DMS53 treated with DMSO at 0.1 percent for 48 hours (cell line): ENCODE measurements at regions not wholly inside any gene's neighbourhood (a gene's known extent, or its start where the extent isn't known, plus 50 kb on each side); places are given as distances from the start of the nearest gene placed in this dataset.
A peak's percentile ranks its signal among the peaks of the same experiment; 100 is the strongest.
"Not testable (repeated sequence)": the region's sequence is repeated elsewhere in the genome, so short reads cannot be mapped to it uniquely, and the experiment has no call there.

Experiments
- DNase-seq: peaks from one replicate; lab custom pipeline; 2025; ENCODE audit not compliant: unreplicated experiment; lab: John Stamatoyannopoulos, UW

- no peak for DNase-seq
Observed at GRCh38 chr6:135555550-135555949, 58.0 kb upstream of the AHI1 start.

- no peak for DNase-seq
Observed at GRCh38 chr6:135557582-135557981, 60.0 kb upstream of the AHI1 start.

- DNase-seq: not testable (repeated sequence)
Observed at GRCh38 chr6:135565605-135566004, 68.1 kb upstream of the AHI1 start.

DNA sequence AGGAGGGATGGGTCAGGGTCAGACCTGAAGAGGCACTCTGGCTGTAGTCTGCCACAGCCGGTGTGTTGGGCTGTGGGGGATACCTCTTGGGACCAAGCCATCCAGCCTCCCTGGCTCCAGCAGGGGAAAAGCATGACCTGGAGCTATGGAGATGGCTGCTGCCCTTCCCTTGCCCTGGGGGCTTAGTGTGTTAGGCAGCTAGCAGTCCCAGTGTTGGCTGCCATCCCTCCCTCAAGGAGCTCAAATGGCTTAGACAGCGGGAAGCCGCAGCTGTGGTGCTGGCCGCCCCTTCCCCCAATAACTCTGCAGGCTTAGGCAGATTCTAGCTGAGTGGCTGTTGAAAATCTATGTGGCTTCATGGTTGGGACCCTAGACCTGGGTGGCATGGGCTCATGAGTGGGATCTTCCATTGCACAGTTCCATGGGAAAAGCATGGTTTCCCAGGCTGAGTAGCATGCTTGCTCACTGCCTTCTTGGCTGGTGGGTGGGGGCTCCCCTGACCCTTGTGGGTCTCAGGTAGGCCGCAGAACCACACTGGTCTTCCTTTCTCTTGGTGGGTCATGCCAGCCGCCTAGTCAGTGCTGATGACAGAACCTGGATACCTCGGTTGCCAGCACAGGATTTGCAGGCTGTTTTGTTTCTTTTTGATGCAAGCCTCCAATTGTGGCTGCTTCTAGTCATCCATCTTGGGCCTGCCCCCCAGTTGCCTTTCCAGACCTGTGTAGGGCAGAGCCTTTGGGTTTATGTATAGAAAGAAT is 69.0 kb upstream of the AHI1 start:
- DNase-seq: no peak

- DNase-seq: no peak
Observed at GRCh38 chr6:135567375-135568083, 70.0 kb upstream of the AHI1 start.

- DNase-seq: no peak
Observed at GRCh38 chr6:135568379-135568778, 70.8 kb upstream of the AHI1 start.

GRCh38 chr6:135572051-135572450 is 74.5 kb upstream of the AHI1 start:
- no peak for DNase-seq

DNA sequence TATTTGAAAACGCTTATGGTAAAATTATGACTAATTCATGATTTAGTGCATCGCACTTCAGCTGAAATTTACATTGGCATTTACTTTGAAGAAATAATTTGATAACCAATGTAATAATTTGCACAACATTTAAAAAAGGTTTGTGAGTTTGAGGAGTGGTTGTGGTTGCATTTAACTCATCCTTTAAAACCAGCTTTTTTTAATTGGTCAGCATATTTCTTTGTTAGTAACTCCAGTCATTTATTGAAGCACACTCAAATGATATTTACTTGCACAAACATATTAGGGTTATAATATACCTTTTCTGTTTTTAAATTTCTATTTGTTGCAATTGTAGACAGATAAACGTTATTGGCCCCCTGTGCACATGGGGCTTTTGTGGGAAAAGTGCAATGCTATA is 78.1 kb upstream of the AHI1 start:
- no peak for DNase-seq

DNA sequence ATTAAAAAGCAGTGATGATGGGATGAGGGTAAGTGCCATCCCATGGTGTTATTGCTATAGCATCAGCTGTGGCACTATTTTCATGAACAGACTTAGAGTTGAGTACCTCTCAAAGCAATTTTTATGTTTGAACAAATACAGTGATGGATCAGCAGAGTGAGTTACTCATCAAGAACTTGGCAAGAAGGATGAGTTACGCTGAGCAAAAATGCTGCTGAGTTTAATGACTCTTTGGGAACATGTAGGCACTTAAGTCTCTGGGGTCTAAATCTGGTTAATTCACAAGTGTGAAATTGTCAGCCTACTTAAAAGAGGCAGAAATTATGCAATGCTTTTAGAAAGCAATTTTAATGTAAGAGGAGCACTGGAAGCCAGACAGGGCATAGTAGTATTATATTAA is 78.5 kb upstream of the AHI1 start:
- DNase-seq: peak; percentile 6

DNA sequence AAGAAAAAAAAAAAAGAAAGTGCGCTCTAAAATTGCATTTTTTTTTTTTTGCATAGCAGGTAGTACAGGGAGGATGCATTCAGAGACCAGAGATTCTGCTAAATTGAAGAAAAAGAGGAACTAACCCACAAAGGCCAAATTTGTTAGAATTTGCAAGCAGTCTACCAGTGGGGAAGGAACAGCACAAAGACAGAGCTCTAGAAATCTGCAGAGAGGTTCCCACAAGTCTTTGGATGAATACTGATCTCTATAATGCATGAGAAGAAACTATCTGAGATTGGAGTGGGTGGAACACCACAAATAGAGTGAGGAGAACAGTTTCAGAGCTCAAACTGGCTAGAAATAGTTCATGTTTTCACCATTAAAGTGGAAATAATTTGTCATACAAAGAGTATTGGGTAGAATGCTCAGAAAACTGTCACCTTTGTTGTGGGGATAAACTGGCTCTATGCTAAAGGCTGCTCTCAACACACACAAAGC is 79.6 kb upstream of the AHI1 start:
- no peak for DNase-seq

- no peak for DNase-seq
Observed at GRCh38 chr6:135578976-135579375, 81.4 kb upstream of the AHI1 start.

- no peak for DNase-seq
Observed at GRCh38 chr6:135581211-135581610, 83.7 kb upstream of the AHI1 start.

GRCh38 chr6:135583256-135583761 is 85.8 kb upstream of the AHI1 start:
- DNase-seq: no peak

GRCh38 chr6:135586388-135586787 is 88.8 kb upstream of the AHI1 start:
- DNase-seq: no peak

- no peak for DNase-seq
Observed at GRCh38 chr6:135586844-135587243, 89.3 kb upstream of the AHI1 start.

- DNase-seq: no peak
Observed at GRCh38 chr6:135592276-135592675, 94.7 kb upstream of the AHI1 start.

DNA sequence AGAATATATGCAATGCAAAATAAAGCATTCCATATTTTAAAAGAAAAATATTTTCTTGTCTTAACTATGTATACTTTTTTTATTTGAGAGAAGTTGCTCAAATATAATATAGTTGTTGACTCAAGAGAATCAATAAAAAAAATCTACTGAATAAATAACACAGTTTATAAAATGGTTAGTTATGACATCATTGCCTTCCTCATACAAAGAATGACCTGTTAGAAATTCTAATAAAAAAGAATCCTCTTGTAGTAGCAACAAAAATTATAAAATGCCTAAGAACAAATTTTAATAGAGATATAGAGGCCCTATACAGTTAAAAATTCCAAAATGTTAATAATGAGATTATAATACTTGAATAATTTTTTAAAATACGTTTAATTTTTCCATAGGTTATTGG is 96.5 kb upstream of the AHI1 start:
- no peak for DNase-seq

GRCh38 chr6:135600086-135600702 is 102.7 kb upstream of the AHI1 start:
- peak; percentile 78 for DNase-seq

GRCh38 chr6:135600931-135601330 is 103.4 kb upstream of the AHI1 start:
- peak; percentile 31 for DNase-seq

DNA sequence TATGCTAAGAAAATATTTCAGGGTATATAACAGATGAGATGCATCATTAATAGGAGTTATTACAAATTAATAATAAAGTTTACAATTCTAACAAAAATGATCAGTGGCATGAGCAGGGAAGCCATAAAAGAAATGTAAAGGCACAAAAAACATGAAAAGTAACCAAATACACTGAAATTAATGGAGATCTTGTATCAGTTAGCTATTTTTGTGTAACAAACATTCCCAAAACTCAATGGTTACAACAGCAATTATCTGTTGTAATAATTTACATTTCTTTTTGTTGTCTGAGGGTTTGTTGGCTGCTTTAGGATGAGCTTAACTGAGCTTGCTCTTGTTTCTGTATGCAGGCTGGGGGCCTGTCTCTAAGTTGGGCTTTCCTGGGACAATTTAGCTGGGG is 104.3 kb upstream of the AHI1 start:
- no peak for DNase-seq

DNA sequence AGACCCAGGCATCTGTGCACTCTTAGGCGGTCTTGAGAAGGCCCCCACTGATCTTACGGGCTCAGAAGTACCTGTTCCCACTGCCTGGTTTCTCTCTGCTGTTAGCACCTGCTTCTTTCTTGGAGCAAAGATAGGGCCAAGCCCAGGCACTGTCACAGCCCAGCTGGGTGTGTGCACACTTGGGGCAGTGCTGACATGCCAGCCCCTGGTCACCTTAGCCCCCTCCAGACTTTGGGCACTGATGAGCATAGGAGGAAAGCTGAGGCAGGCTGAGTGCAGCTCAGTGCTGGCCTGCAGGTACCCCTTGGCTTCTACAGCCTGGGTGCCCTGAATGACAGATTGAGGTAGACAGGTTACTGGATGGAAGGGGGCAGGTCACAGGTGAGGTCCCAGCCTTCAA is 105.7 kb upstream of the AHI1 start:
- DNase-seq: no peak
